GM23248 (cell line): ENCODE measurements at regions not wholly inside any gene's neighbourhood (a gene's known extent, or its start where the extent isn't known, plus 50 kb on each side); places are given as distances from the start of the nearest gene placed in this dataset.

Experiments
- EZH2 ChIP-seq: fragments of 200-600 bp; sonication (generic); IDR thresholded peaks from 2 replicates; pipeline ENCODE4 v1.6.1; 2018; ENCODE audit warnings: antibody characterized with exemption, mild to moderate bottlenecking; ENCODE audit not compliant: insufficient read depth, poor library complexity, severe bottlenecking
- EZH2phosphoT487 ChIP-seq: fragments of 200-600 bp; sonication (generic); IDR thresholded peaks from 2 replicates; pipeline ENCODE4 v1.6.1; 2018; ENCODE audit warnings: antibody characterized with exemption, moderate library complexity, mild to moderate bottlenecking, low read depth; ENCODE audit not compliant: insufficient read depth

DNA sequence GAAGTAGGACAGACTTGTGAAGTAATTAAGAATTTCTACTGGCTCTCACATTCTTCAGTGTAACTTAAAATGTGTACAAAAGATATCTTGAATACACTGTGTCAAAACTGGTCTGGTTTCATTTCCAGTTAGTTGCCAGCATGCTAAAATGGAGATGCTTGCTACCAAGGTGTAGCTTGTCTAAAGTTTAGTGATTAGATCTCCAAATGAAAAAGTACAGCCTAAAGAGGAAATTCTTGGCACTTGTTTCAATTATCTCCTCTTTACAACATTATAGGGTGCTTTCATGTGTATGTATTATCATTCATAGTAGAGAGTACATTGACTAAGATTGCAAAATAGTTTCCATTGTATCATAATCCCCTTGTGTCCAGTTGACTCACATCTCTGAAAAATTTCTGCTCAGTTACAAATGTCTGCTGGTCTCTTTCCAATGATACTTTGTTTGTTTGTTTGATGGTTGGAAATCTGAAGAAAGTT, 97.3 kb upstream of the SPRY1 start:
- no peak for TF ChIP-seq EZH2
- TF ChIP-seq EZH2phosphoT487: no peak
